GM21737 (cell line): ENCODE measurements at regions not wholly inside any gene's neighbourhood (a gene's known extent, or its start where the extent isn't known, plus 50 kb on each side); places are given as distances from the start of the nearest gene placed in this dataset.
"Not testable (repeated sequence)": the region's sequence is repeated elsewhere in the genome, so short reads cannot be mapped to it uniquely, and the experiment has no call there.

Source experiments
- ATAC-seq: cut with Tn5 transposase; IDR thresholded peaks from one replicate; pipeline ENCODE4 v1.9.1; 2021; ENCODE audit warnings: mild to moderate bottlenecking, moderate library complexity; ENCODE audit not compliant: unreplicated experiment

GRCh38 chr2:53058526-53058925 lies 709.1 kb upstream of the CHAC2 start:
- no peak for ATAC-seq

DNA sequence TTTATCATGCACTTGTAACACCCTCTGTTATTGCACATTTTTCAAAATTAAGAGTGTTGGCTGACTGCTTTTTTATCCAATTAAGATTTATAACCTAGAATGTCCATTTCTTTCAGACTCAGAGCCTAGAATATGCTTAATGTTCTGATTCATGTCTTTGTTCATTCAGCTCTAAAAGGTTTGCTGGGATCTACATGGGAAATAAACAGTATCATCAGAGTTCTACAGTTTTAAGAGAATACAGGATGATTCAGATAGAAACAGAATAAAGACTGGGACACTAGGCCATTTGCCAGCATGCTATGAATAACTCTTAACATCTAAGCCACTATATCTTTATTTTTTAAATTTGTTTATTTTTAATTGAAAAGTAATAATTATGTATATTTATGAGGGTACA lies 713.7 kb upstream of the CHAC2 start:
- ATAC-seq = no peak

DNA sequence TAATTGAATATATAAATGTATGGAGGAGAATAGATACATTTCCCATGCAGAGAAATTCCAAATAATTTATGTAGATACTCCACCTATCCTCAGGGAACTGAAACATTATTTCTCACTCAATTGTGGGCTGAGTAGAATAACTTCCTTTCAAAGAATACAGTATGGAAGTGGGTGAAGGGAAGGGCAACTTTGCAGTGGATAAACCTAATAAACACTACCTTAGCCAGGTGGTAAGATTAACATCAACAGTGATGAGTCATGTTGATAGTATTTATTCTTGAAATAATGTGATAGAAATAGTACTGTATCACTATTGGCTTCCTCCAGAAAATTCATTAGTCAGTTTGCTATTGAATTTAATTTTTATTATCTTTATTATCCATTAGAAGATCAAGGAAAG lies 716.4 kb upstream of the CHAC2 start:
- no peak for ATAC-seq

GRCh38 chr2:53040536-53041229 lies 726.9 kb upstream of the CHAC2 start:
- no peak for ATAC-seq

DNA sequence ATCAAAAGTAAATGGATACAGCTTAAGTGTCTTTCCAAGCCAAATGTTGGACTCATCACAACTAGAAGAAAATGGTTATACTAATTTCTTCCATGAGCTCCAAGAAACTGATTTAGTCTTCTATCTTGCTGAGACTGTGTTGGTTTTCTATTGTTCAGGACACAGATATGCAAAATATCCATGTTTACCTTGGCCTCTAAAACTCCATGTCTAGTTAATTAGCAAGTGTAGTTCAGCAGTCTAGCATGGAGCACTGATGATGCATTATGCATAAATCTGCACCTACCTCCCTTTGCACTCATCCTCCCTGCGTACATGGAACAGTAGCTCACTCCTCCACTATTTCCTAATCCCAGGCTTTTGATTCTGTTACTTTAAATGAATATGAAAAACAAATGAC lies 731.4 kb upstream of the CHAC2 start:
- ATAC-seq = no peak

GRCh38 chr2:53035153-53035552 lies 732.5 kb upstream of the CHAC2 start:
- ATAC-seq = no peak

GRCh38 chr2:53033411-53033810 lies 734.2 kb upstream of the CHAC2 start:
- ATAC-seq = no peak

DNA sequence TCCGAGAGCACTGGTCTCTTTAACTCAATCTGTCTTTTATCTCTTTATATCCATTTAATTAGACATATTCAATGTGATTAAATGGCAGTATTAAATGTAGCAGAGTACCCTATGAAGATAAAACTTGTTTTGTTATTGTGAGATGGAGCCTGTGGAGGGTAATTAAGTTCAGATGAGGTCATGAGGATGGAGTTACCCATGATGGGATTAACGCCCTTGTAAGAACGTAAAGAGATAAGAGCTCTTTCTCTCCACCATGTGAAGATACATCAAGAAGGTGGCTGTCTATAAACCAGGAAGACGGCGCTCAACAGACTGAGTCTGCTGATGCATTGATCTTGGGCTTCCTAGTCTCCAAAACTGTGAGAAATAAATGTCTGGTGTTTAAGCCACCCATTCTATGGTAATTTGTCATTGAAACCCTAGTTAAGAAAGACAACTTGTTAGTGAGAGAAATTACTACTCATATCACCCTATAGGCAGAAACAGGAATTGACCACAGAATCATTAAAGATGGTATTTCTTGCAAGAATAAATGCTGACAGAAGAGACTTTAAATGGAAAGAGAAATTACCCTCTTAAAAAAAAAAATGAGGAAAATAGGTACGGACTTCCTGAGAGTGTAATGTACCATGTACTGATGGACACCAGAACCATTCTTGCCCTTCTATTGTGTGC lies 738.7 kb upstream of the CHAC2 start:
- no peak for ATAC-seq

GRCh38 chr2:53028225-53028624 lies 739.4 kb upstream of the CHAC2 start:
- no peak for ATAC-seq

DNA sequence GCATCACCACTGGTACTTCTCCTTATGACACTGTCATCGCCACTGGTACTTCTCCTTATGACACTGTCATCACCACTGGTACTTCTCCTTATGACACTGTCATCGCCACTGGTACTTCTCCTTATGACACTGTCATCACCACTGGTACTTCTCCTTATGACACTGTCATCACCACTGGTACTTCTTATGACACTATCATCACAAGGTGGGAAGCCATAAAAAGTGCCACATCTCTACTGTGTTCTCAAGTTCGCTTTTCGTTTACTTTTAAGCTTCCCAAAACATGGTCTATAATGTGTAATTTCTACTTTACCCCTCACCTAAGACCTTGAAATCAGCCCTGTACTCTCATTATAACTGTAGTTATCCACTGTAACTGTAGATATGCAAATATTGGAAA lies 745.4 kb upstream of the CHAC2 start:
- not testable (repeated sequence) for ATAC-seq

GRCh38 chr2:53021828-53022227 lies 745.8 kb upstream of the CHAC2 start:
- no peak for ATAC-seq

GRCh38 chr2:53021292-53021691 lies 746.3 kb upstream of the CHAC2 start:
- ATAC-seq = no peak

- ATAC-seq = no peak
Observed at GRCh38 chr2:53018825-53019425, 748.7 kb upstream of the CHAC2 start.

GRCh38 chr2:53006980-53007379 lies 760.6 kb upstream of the CHAC2 start:
- ATAC-seq = no peak

- ATAC-seq = no peak
Observed at GRCh38 chr2:53004413-53004812, 763.2 kb upstream of the CHAC2 start.

GRCh38 chr2:52995424-52995823 lies 772.2 kb upstream of the CHAC2 start:
- ATAC-seq = no peak

DNA sequence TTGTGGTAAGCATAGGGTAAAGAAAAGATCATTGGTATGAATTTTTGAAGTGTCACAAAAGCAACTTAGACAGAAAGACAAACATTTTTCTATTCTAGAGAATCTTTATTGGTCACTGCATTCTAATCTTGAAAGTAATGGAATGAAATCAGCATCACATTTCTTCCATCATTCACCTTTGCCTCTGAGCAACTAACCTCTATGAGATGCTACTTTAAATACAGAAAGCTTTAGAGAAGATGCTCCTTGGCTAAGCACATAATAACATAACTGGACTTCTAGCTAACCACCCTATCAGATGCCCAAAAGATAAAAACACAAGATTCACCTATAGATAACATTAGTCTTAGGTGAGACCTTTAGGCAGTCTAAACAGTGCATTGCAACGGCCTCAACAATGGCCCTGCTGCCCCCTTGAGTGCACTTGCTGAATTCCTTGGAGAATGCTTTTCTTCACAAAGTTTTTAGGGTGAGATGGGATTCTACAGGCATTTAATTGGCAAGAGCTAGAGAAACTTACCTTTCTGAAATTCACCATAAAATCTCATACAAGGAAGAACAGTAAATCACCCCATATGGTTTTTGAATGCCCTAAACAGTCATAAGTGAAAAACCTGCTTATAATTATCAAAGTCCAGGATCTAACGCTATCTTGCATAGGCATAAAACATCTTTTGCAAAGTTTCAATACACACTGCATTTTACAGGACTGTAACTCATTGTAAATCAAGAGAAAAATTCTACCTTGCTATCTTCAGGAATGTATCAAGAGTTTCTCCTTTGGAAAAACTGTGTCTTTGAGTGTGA lies 791.3 kb upstream of the CHAC2 start:
- peak; percentile 54 for ATAC-seq

DNA sequence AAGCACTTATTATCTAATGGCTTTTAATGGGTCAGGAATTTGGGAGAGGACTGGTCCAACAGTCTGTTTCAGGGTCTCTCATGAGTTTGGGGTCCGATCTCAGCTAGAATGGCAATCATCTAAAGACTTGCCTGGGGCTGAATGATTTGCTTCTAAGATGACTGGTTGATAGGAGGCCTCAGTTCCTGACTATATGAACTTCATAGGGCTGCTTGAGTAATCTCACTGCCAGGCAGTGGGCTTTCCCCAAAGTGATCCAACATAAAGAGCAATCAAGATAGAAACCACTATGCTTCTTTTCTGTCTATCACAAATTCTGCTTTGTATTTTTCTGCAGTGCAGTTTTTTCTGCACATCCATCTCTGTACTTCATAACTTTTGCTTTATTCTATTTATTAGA lies 793.5 kb upstream of the CHAC2 start:
- no peak for ATAC-seq

DNA sequence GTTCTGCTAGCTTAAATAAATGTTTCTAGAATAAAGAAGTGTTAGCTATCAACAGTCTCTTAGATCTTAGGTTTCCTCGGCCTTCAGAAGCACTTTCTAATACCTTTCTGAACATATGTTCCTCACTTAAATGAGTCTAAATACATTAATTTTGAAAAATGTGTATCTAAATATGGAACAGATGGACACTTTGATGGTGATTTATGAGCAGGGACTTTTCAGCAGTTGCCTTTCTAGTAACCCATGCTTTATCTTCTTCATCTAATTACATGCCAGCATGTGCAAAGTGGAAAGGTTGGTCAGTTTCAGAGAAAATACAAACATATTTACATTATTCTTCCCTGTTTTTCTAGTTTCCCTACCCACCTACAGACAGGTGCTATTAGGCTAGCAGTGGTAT lies 797.0 kb upstream of the CHAC2 start:
- ATAC-seq = no peak

- ATAC-seq = no peak
Observed at GRCh38 chr2:52968043-52968442, 799.6 kb upstream of the CHAC2 start.

- ATAC-seq = no peak
Observed at GRCh38 chr2:52964916-52965530, 802.6 kb upstream of the CHAC2 start.
